Breast epithelium (tissue), 3 donors: ENCODE measurements at regions not wholly inside any gene's neighbourhood (a gene's known extent, or its start where the extent isn't known, plus 50 kb on each side); places are given as distances from the start of the nearest gene placed in this dataset.

Experiments
- CTCF ChIP-seq, 3 donors: fragments of 450-650 bp; IDR thresholded peaks; one replicate each; pipeline ENCODE4 v1.5.1; 2016 to 2017; ENCODE audit warnings: antibody characterized with exemption in 3 of 3, mild to moderate bottlenecking in 3 of 3, moderate library complexity in 3 of 3
- POLR2A ChIP-seq: fragments of 450-650 bp; IDR thresholded peaks from one replicate; pipeline ENCODE4 v1.6.1; 2016; ENCODE audit warnings: antibody characterized with exemption, mild to moderate bottlenecking, moderate library complexity

- no peak for TF ChIP-seq CTCF (IDR thresholded peaks at IDR 0.05)
- no peak for TF ChIP-seq POLR2A
These were observed 391.1 kb upstream of the SPRED2 start for GRCh38 chr2:65823511-65823910.
